Esophagus muscularis mucosa (tissue), 3 donors: ENCODE measurements at regions not wholly inside any gene's neighbourhood (a gene's known extent, or its start where the extent isn't known, plus 50 kb on each side); places are given as distances from the start of the nearest gene placed in this dataset.

Experiments used
- CTCF ChIP-seq, 3 experiments: fragments of 200-600 bp in 2 of 3; fragments of 450-650 bp in 1 of 3; sonication (generic) in 2 of 3; IDR thresholded peaks; one replicate each; pipeline ENCODE4 v1.5.1; 2017 to 2019; ENCODE audit warnings: antibody characterized with exemption in 3 of 3, mild to moderate bottlenecking in 2 of 3, moderate library complexity in 1 of 3
- POLR2A ChIP-seq: fragments of 450-650 bp; IDR thresholded peaks from one replicate; pipeline ENCODE4 v1.6.1; 2017; ENCODE audit warnings: antibody characterized with exemption, moderate library complexity, mild to moderate bottlenecking, low read depth
- POLR2AphosphoS5 ChIP-seq, 2 donors: sonication (generic); formaldehyde crosslinking; IDR thresholded peaks; one replicate each; pipeline ENCODE4 v1.6.1; 2017; ENCODE audit warnings: antibody characterized with exemption in 2 of 2

GRCh38 chr3:13966302-13966701 lies 86.4 kb upstream of the WNT7A start:
- TF ChIP-seq POLR2A (no peak), CTCF (IDR thresholded peaks at IDR 0.05) (no peak), POLR2AphosphoS5 (IDR thresholded peaks at IDR 0.05) (no peak)
